Mesenchymal stem cell (in vitro differentiated cells and primary cell): ENCODE measurements at regions not wholly inside any gene's neighbourhood (a gene's known extent, or its start where the extent isn't known, plus 50 kb on each side); places are given as distances from the start of the nearest gene placed in this dataset.

ENCODE experiments used
- DNase-seq: peaks from one replicate; pipeline ENCODE4 v3.0.0-alpha.2; 2013
- H2AFZ ChIP-seq: one replicate; pipeline ENCODE4 v1.6.1; 2013; ENCODE audit warnings: low read depth, mild to moderate bottlenecking, control low read depth, inconsistent platforms, low read length, moderate library complexity
- H2AK5ac ChIP-seq: 2 replicates; pipeline ENCODE4 v1.6.1; 2013; ENCODE audit warnings: low read length, moderate library complexity, mild to moderate bottlenecking, inconsistent platforms; ENCODE audit not compliant: severe bottlenecking
- H2BK120ac ChIP-seq: one replicate; pipeline ENCODE4 v1.6.1; 2013; ENCODE audit warnings: low read depth, mild to moderate bottlenecking, inconsistent platforms, low read length, moderate library complexity
- H2BK12ac ChIP-seq, 2 experiments: one replicate each; pipeline ENCODE4 v1.6.1; 2013; ENCODE audit warnings: inconsistent platforms in 2 of 2, low read length in 2 of 2, mild to moderate bottlenecking in 2 of 2, moderate library complexity in 2 of 2, control low read depth in 1 of 2
- H2BK15ac ChIP-seq: one replicate; pipeline ENCODE4 v1.6.1; 2013; ENCODE audit warnings: mild to moderate bottlenecking, low read depth, inconsistent platforms; ENCODE audit not compliant: poor library complexity, severe bottlenecking
- H2BK5ac ChIP-seq: 2 replicates; pipeline ENCODE4 v1.6.1; 2013; ENCODE audit warnings: low read depth, mild to moderate bottlenecking, low read length, control low read depth, inconsistent platforms; ENCODE audit not compliant: poor library complexity, severe bottlenecking
- H3K14ac ChIP-seq, 2 experiments: one replicate each; pipeline ENCODE4 v1.6.1; 2013; ENCODE audit warnings: inconsistent platforms in 2 of 2, low read length in 2 of 2, control low read depth in 1 of 2, mild to moderate bottlenecking in 1 of 2, moderate library complexity in 1 of 2
- H3K18ac ChIP-seq, 2 experiments: one replicate each; pipeline ENCODE4 v1.6.1; 2013; ENCODE audit warnings: inconsistent platforms in 2 of 2, low read length in 2 of 2, control low read depth in 1 of 2, low read depth in 1 of 2, mild to moderate bottlenecking in 1 of 2
- H3K23ac ChIP-seq, 2 experiments: one replicate each; pipeline ENCODE4 v1.6.1; 2013; ENCODE audit warnings: inconsistent platforms in 2 of 2, low read length in 2 of 2, mild to moderate bottlenecking in 2 of 2, moderate library complexity in 2 of 2, control low read depth in 1 of 2
- H3K27ac ChIP-seq: 2 replicates; pipeline ENCODE4 v1.5.1; 2013; ENCODE audit warnings: mild to moderate bottlenecking, moderate library complexity, low read length, control low read depth, inconsistent platforms; ENCODE audit not compliant: poor library complexity, severe bottlenecking
- H3K27me3 ChIP-seq, 2 experiments: 2 replicates each; pipeline versions ENCODE4 v1.6.1 to v1.7.0; 2013; ENCODE audit warnings: low read length in 2 of 2, mild to moderate bottlenecking in 2 of 2, moderate library complexity in 2 of 2, control low read depth in 1 of 2, inconsistent platforms in 1 of 2; ENCODE audit not compliant: control insufficient read depth in 1 of 2, insufficient read depth in 1 of 2
- H3K36me3 ChIP-seq, 2 experiments: 2 replicates each; pipeline versions ENCODE4 v1.6.1 to v1.7.0; 2013; ENCODE audit warnings: low read length in 2 of 2, control low read depth in 1 of 2, inconsistent platforms in 1 of 2, low read depth in 1 of 2, mild to moderate bottlenecking in 1 of 2; ENCODE audit not compliant: insufficient read depth in 2 of 2, control insufficient read depth in 1 of 2
- H3K4ac ChIP-seq, 2 experiments: one replicate each; pipeline ENCODE4 v1.6.1; 2013; ENCODE audit warnings: inconsistent platforms in 2 of 2, low read length in 2 of 2, mild to moderate bottlenecking in 2 of 2, moderate library complexity in 2 of 2, control low read depth in 1 of 2, low read depth in 1 of 2
- H3K4me1 ChIP-seq: 2 replicates; pipeline ENCODE4 v1.6.1; 2013; ENCODE audit warnings: low read depth, low read length, control low read depth; ENCODE audit not compliant: control insufficient read depth, insufficient read depth
- H3K4me2 ChIP-seq: 2 replicates; pipeline ENCODE4 v1.6.1; 2013; ENCODE audit warnings: low read length, mild to moderate bottlenecking, inconsistent platforms; ENCODE audit not compliant: poor library complexity, severe bottlenecking
- H3K4me3 ChIP-seq, 2 experiments: 2 replicates each; pipeline versions ENCODE4 v1.5.1 to v1.7.0; 2013; ENCODE audit warnings: low read length in 2 of 2, mild to moderate bottlenecking in 2 of 2, control low read depth in 1 of 2, low read depth in 1 of 2; ENCODE audit not compliant: insufficient read depth in 1 of 2
- H3K79me1 ChIP-seq: replicated peaks from 2 replicates; pipeline ENCODE4 v1.6.1; 2013; ENCODE audit warnings: mild to moderate bottlenecking, control low read depth, low read length, inconsistent platforms; ENCODE audit not compliant: poor library complexity, severe bottlenecking
- H3K9ac ChIP-seq: 2 replicates; pipeline ENCODE4 v1.7.0; 2013; ENCODE audit warnings: mild to moderate bottlenecking, low read length, moderate library complexity
- H3K9me3 ChIP-seq: 2 replicates; pipeline ENCODE4 v1.7.0; 2013; ENCODE audit warnings: mild to moderate bottlenecking, low read length; ENCODE audit not compliant: control insufficient read depth
- H4K8ac ChIP-seq: one replicate; pipeline ENCODE4 v1.6.1; 2013; ENCODE audit warnings: inconsistent platforms, mild to moderate bottlenecking, low read length, moderate library complexity
- H4K91ac ChIP-seq: one replicate; pipeline ENCODE4 v1.6.1; 2013; ENCODE audit warnings: mild to moderate bottlenecking, low read length, inconsistent platforms
- WGBS: methylation state at CpG from one replicate; pipeline ENCODE4 v1.1.7; 2013; ENCODE audit warnings: mixed read lengths; 5-methylcytosine and 5-hydroxymethylcytosine counted together

DNA sequence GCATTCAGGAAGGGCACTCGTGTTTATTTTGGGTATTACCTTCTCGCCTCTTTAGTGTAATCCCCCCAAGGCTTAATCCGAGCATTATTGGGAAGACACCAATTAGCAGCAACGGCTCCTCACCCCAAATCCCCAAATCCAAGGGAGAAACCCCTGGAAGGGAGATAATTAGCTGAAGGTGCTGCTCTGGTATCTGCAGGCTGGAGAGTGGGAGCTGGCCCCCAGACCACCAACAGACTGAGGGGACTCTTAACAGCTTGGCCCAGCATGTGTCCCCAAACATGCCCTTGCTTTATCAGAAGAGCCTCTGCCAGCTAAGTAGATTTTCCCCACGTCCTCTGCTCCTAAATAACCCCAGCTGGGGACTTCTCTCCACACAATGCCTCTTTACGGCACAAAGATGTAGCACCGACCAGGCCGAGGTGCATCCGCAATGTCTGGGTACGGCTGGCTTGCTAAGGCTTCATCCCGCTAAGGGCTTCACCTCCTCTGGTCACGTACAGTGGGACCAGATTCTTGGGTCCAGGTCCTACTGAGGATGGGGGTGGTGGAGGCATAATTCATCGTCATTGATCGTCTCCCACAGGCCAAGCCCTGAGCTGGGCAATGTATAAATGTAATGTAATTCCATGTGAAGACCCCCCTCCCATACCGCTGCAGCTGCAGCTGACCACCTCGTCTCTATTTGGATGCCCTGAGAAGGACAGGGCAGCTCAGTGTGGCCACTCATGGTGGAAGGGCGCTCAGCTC is 123.7 kb upstream of the GSC start:
- DNase-seq, result no peak
- 84% methylated on average over 17 of the region's 17 CpGs for WGBS
- H4K91ac ChIP-seq, result no peak overlapping the region
- no peak overlapping the region for H2BK5ac ChIP-seq
- no peaks in the 10 kb centered on the region for H3K36me3 ChIP-seq
- no peak overlapping the region for H3K23ac ChIP-seq
- H3K4ac ChIP-seq, result no peak overlapping the region
- H3K4me1 ChIP-seq, result no peaks in the 10 kb centered on the region
- no peak overlapping the region for H3K9ac ChIP-seq
- H3K4me3 ChIP-seq, result no peak overlapping the region
- no peak overlapping the region for H3K14ac ChIP-seq
- H2BK120ac ChIP-seq, result no peak overlapping the region
- peaks cover 4 to 56% of the 10 kb centered on the region in 2 experiments for H3K27me3 ChIP-seq
- no peak overlapping the region for H3K4me2 ChIP-seq
- H3K9me3 ChIP-seq, result peaks cover 11% of the 10 kb centered on the region
- no peak overlapping the region for H2BK12ac ChIP-seq
- no peak overlapping the region for H2AFZ ChIP-seq
- no peak overlapping the region for H2BK15ac ChIP-seq
- no peak overlapping the region for H2AK5ac ChIP-seq
- no peak overlapping the region for H4K8ac ChIP-seq
- H3K27ac ChIP-seq, result no peak overlapping the region
- H3K79me1 ChIP-seq, result no peaks in the 10 kb centered on the region
- H3K18ac ChIP-seq, result no peak overlapping the region

DNA sequence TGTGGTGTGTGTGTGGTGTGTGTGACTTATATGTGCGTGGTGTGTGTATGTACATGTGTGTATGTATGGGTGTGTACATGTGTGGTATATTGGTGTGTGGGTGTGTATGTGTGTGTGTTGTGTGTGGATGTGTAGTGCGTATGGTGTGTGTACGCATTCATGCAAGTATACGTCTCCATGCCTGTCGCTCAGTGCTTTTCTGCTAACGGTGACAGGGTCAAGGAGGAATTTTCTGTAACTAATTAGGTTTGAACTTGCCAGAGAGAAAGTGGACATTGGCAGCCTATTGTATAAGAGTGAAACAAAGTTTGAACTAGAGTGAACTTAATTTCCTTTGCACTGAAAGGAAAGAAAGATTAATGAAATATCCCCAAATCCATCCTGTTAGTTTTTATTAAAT is 120.9 kb upstream of the GSC start:
- H3K4me2 ChIP-seq, result no peak overlapping the region
- H3K4ac ChIP-seq, result no peak overlapping the region
- no peak overlapping the region for H2BK5ac ChIP-seq
- no peak overlapping the region for H2BK15ac ChIP-seq
- no peak overlapping the region for H3K23ac ChIP-seq
- DNase-seq, result no peak
- no peak overlapping the region for H3K18ac ChIP-seq
- H3K27ac ChIP-seq, result no peak overlapping the region
- H3K36me3 ChIP-seq, result no peaks in the 10 kb centered on the region
- H3K27me3 ChIP-seq, result peaks cover 4 to 70% of the 10 kb centered on the region in 2 experiments
- no peaks in the 10 kb centered on the region for H3K4me1 ChIP-seq
- H3K9me3 ChIP-seq, result peaks cover 10% of the 10 kb centered on the region
- H3K14ac ChIP-seq, result no peak overlapping the region
- H2AFZ ChIP-seq, result no peak overlapping the region
- no peaks in the 10 kb centered on the region for H3K79me1 ChIP-seq
- no peak overlapping the region for H3K4me3 ChIP-seq
- no peak overlapping the region for H3K9ac ChIP-seq
- no peak overlapping the region for H2BK120ac ChIP-seq
- H4K91ac ChIP-seq, result no peak overlapping the region
- H2AK5ac ChIP-seq, result no peak overlapping the region
- H4K8ac ChIP-seq, result no peak overlapping the region
- 86% methylated on average over 6 of the region's 6 CpGs for WGBS
- no peak overlapping the region for H2BK12ac ChIP-seq

DNA sequence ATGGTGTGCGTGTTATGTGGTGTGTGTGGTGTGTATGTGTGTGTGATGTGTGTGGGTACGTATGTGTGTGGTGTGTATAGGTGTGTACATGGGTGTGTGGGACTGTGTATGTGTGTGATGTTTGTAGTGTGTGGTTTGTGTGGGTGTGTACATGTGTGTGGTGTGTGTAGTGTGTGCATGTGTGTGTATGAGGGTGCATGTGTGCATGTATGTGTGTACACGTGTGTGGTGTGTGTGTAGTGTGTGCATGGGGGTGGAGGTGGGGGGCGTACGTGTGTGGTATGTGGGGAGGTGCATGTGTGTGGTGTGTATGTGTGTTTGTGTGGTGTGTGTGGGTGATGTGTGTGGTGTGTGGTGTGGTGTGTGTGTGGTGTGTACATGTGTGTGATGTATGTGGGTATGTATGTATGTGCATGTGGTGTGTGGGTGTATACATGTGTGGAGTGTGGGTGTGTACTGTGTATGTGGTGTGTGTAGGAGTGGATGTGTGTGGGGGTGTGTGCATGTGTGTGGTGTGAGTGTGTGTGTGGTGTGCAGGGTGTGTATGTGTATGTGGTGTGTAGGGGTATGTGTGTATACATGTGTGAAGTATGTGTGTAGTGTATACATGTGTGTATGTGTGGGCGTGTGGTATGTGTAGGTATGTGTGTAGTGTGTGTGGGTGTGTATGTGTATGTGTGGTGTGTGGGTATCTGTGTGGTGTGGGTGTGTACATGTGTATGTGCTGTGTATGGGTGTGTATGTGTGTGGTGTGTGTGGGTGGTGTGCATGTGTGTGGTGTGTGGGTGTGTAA is 119.8 kb upstream of the GSC start:
- H3K4ac ChIP-seq, result no peak overlapping the region
- 91% methylated on average over 6 of the region's 6 CpGs for WGBS
- no peak overlapping the region for H3K27ac ChIP-seq
- no peak overlapping the region for H2BK120ac ChIP-seq
- H2AK5ac ChIP-seq, result no peak overlapping the region
- no peak overlapping the region for H3K4me3 ChIP-seq
- no peak overlapping the region for H4K8ac ChIP-seq
- no peak overlapping the region for H2BK15ac ChIP-seq
- peaks cover under 1% of the 10 kb centered on the region for H3K4me1 ChIP-seq
- peak overlapping the region in 1 of 2 experiments; percentile 18 for H3K14ac ChIP-seq
- H3K9ac ChIP-seq, result no peak overlapping the region
- no peak overlapping the region for H3K4me2 ChIP-seq
- no peaks in the 10 kb centered on the region for H3K9me3 ChIP-seq
- DNase-seq, result no peak
- H4K91ac ChIP-seq, result peak overlapping the region; percentile 14
- no peak overlapping the region for H3K18ac ChIP-seq
- H3K79me1 ChIP-seq, result no peaks in the 10 kb centered on the region
- no peak overlapping the region for H2BK5ac ChIP-seq
- no peak overlapping the region for H2AFZ ChIP-seq
- H3K23ac ChIP-seq, result no peak overlapping the region
- H3K36me3 ChIP-seq, result no peaks in the 10 kb centered on the region
- H2BK12ac ChIP-seq, result no peak overlapping the region
- H3K27me3 ChIP-seq, result peaks cover 4 to 70% of the 10 kb centered on the region in 2 experiments

DNA sequence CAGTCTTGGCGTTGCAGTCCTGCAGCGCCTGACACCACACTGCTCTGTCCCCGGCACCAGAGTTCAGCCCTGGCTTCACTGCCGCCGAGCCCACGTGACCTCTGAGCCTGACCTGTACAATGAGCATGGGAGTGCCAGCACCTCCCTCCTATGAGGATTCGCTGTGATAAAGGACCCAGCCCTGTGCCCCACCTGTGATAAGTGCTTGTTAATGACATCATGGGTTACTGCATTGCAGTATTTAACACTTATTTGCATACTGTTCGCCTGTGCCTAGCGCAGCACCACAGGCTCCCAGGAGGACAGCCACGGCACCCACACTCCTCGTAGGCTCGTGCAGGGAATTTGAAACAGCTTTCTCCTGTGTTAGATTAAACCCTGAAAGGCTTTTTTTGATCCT is 118.2 kb upstream of the GSC start:
- H4K8ac ChIP-seq, result no peak overlapping the region
- H3K18ac ChIP-seq, result no peak overlapping the region
- H2BK120ac ChIP-seq, result no peak overlapping the region
- H3K27ac ChIP-seq, result no peak overlapping the region
- no peak overlapping the region for H4K91ac ChIP-seq
- 78% methylated on average over 12 of the region's 12 CpGs for WGBS
- H3K4me2 ChIP-seq, result no peak overlapping the region
- no peak overlapping the region for H2BK12ac ChIP-seq
- no peak overlapping the region for H2BK15ac ChIP-seq
- no peaks in the 10 kb centered on the region for H3K36me3 ChIP-seq
- H2AFZ ChIP-seq, result no peak overlapping the region
- peaks cover 1% of the 10 kb centered on the region for H3K4me1 ChIP-seq
- H3K9me3 ChIP-seq, result no peaks in the 10 kb centered on the region
- H3K79me1 ChIP-seq, result no peaks in the 10 kb centered on the region
- no peak overlapping the region for H2BK5ac ChIP-seq
- H3K9ac ChIP-seq, result no peak overlapping the region
- H3K4ac ChIP-seq, result no peak overlapping the region
- H3K27me3 ChIP-seq, result peaks cover 4 to 61% of the 10 kb centered on the region in 2 experiments
- no peak overlapping the region for H3K4me3 ChIP-seq
- DNase-seq, result no peak
- no peak overlapping the region for H3K23ac ChIP-seq
- no peak overlapping the region for H2AK5ac ChIP-seq
- no peak overlapping the region for H3K14ac ChIP-seq
